CD4-positive, alpha-beta T cell treated with Interleukin-12 subunit alpha and Interleukin-12 subunit beta, for 1 hour (primary cell): ENCODE measurements at regions not wholly inside any gene's neighbourhood (a gene's known extent, or its start where the extent isn't known, plus 50 kb on each side); places are given as distances from the start of the nearest gene placed in this dataset.
"Not testable (repeated sequence)": the region's sequence is repeated elsewhere in the genome, so short reads cannot be mapped to it uniquely, and the experiment has no call there.

ENCODE experiments used
- DNase-seq: peaks from one replicate; pipeline ENCODE4 v3.0.0-alpha.2; 2020

- DNase-seq, result no peak
Measured at GRCh38 chr9:115680231-115680630, 473.4 kb upstream of the PAPPA start.

GRCh38 chr9:115681585-115681984, 472.0 kb upstream of the PAPPA start:
- DNase-seq, result no peak

DNA sequence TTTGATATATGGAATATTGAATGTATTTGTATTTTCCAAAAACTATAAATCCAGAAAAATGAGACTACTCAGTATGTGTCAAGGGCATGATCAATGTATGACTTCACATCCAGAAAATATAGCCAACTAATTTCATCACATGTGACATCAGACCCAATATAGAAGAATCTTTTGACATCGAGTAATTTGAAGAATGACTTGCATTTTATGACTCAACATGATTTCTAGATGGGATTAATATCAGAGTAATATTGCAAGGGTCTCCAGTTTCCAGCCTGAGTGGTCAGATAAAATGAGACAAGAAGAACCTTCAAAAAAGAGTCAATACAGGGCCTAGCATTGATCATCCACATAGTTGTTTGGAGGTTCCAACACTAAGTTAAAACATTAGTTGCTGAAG, 467.5 kb upstream of the PAPPA start:
- DNase-seq, result no peak

GRCh38 chr9:115687356-115687755, 466.2 kb upstream of the PAPPA start:
- DNase-seq, result no peak

DNA sequence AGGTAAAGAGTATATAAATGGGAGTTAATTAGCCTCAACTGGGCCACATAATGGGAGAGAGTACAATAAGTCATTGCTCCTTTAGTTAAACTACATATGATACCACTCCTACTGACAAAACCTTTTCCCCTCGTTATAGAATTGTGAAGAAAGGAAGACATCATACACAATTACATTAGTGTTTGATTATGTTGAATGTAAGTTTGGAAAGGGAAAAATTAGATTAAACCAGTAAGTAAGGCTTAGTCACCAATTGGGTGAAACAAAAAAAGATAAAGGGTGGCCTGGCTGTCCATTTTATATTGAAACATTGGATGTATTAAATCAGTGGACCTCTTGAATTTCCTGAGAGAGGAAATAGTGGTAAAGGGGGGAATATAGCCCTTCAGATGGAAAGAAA, 464.3 kb upstream of the PAPPA start:
- no peak for DNase-seq

DNA sequence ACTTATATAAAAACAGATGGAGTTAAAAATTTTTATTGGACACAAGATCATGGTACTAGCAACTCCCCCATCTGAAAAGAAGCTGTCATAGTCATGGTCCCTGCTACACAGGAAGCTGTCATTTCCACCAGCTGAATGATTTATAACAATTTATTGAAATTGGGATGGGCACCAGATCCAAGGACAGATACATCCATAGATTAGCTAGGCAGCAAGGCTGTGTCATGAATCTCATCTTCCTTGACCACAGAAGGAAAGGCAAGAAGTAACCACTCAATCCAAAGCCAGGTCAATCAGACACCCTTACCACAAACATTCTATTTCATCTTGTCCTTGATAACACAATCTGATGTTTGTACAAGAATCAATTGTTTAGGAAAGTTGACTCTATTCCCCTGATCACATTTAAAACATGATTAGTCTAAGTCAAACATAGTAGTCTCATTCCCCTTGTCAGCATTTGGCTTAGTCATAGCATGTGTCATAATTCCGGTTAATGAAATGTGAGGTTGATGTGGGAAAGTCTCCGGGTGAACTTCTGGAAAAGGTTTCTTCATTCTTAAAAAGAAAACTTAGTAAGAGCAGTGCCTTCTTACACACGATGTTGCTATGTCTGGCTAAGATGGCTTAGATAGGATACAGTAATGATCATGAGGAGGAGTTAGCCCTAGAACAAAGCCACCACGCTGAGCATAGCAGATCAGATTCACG, 462.6 kb upstream of the PAPPA start:
- no peak for DNase-seq

DNA sequence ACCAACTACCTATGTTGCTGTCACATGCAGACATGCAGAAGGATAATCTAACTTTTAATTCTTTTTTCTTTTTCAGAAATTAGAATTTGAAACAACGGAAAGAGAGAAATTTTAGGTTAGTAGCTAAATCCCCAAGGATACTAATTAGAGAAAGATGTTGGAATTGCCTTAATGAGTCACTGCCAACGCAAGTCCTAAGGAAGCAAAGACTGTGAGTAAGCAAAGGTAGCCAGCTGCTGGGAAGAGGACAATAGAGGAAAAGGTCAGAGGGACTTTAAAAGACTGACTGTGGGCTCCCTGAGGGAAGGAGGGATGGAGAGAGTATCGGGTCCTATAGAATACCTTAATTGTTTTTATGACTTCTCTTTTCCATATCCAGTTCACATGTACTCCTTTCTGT, 461.9 kb upstream of the PAPPA start:
- DNase-seq, result no peak

- not testable (repeated sequence) for DNase-seq
Measured at GRCh38 chr9:115692868-115693267, 460.7 kb upstream of the PAPPA start.

DNA sequence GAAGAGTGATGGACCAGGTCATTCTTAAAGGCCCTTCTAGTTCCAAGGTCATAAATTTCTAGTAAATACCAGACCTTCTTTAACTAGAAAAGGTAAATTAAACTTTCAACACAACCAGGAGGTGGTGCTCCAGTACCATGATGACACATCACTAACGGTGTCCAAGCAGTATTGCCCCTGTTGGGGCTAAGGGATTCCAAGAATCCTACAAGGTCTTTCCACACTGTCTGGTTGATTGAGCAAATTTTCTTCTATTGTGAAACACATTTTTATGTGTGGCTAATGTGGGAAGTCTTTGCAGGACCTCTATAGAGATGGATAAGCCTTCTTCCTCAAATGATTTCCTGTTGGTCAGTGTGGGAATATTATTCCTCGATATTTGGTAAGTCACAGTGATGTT, 459.6 kb upstream of the PAPPA start:
- no peak for DNase-seq

- no peak for DNase-seq
Measured at GRCh38 chr9:115694991-115695390, 458.6 kb upstream of the PAPPA start.

GRCh38 chr9:115712981-115713380, 440.6 kb upstream of the PAPPA start:
- DNase-seq, result no peak

GRCh38 chr9:115715666-115716065, 437.9 kb upstream of the PAPPA start:
- no peak for DNase-seq

GRCh38 chr9:115717298-115717697, 436.3 kb upstream of the PAPPA start:
- no peak for DNase-seq

DNA sequence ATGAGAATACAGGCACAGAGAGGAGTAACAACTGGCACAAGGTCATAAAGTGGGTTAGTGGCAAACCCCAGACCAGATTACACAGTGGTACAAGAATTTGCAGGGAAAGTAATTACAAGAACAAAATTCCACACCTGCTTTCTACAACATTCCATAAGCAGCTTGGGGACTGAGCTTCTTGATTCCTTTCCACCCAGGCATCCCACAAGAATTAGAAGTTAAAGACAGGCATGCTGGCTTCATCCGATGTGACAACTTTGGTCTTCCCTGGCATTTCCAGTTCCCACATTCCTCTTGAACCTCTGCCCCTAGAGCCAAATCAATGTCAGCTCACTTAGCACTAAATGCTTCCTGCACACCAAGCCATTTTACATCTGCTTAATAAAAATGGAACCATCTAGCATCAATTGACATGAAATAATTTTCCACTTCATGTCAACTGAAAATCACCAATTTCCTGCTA, 435.8 kb upstream of the PAPPA start:
- no peak for DNase-seq

GRCh38 chr9:115730396-115730795, 423.2 kb upstream of the PAPPA start:
- DNase-seq, result no peak

DNA sequence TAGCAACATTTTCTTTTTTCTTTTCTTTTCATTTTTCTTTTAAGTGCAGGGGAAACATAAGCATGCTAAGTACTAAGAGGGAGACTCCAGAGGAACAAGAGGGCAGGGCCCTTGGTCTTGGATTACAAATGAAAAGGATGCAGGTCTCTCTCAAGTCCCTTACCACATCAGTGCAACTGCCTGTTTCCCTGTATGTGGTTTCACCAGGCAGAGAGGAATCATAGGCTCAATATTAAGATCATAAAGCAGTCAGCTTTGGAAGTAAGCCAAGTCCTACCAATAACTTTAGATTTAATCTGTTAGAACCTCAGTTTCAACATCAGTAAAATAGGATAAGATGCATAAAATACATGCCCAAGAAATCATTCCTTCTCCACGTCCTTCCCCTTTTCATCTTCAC, 422.7 kb upstream of the PAPPA start:
- DNase-seq, result no peak

DNA sequence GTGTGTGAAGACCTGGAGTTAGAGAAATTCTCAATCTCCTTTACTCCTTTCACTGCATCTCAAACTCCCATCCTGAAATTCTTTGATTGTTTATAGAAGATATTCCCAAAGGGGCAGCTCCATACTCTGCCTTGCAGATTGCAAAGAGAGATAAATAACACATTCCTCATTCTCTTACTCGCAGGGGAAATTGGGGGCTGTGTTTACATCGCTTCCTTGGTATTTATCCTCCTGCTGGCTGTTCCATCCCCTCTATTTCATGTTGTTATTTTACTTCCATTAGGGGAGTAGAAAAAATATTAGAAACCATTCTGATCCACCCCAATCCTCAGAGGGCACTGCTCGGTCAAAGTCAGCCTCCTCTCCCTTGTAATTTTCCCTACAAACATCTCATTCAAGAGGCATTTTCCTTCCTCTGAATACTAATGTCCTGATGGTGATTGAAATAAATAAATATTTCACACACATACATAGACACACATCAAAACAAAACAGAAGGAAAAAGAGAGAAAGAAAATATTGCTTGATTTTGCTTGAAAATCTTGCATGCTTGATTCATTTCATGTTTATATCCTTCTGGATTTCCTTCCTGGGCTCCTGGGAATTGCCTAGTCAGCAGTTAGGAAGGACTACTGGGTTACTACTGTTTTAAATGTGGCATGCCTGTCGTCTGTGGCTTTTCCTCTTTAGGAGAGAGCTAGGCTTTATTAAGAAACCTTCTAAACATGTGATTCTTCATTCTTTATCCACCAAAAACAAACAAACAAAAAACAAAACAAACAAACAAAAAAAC, 420.1 kb upstream of the PAPPA start:
- no peak for DNase-seq

GRCh38 chr9:115739096-115739875, 414.3 kb upstream of the PAPPA start:
- no peak for DNase-seq

DNA sequence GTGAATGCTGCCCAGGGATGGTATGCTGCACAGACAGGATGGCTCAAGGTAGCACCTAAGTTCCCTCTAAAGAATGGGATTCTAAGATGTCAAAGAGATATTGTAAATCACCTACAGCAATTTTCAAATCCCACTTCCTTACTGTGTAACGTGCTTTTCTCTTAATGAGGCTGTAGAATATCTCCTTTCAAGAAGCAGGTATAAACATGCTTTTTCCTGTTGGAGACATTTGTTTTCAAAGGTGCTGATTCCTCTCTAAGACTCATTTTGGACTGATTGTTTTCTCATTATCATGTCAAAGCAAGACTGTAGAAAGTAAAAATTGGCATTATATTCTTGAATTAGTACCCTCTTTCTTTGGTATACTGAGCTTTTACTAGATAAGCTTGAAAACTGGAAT, 412.6 kb upstream of the PAPPA start:
- no peak for DNase-seq

GRCh38 chr9:115743709-115744605, 409.6 kb upstream of the PAPPA start:
- no peak for DNase-seq

DNA sequence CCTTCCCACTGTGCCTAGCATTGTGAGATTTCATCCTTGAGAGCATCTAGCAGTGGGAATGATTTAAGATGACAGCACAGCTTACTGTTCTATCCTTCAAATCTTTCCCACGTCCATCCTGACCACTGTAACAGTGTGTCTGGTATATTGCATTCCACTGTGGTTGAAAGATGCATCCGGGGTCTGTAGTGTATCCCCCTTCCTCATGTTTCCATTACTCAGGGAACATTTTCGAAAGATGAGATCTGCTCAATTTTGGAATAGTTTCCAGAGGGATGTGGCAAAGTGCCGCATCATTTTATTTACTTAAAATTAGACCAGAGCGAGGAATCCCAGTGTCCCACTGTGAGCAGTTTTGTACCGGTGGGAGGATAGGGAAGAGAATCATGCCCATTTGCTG, 407.1 kb upstream of the PAPPA start:
- no peak for DNase-seq

DNA sequence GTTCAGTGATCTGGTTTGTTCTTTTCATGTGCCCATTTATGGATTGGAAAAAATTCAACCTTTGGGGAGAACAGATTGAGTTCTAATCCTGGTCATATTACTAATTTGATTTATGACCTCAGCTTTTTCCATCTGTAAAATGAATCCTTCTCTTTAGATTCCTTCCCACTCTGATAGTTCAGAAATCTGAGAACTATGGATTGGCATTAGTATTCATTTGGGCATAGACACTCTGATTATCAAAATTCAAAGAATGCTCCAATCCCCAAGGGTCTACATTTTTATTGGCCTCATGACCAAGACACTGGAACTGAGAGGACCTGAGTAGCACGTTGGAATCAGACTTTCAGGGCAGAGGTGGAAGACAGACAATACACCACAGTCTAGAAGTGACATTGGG, 405.9 kb upstream of the PAPPA start:
- no peak for DNase-seq

GRCh38 chr9:115756736-115757135, 396.9 kb upstream of the PAPPA start:
- no peak for DNase-seq
